Muscle layer of colon (tissue), 2 donors: ENCODE measurements at regions not wholly inside any gene's neighbourhood (a gene's known extent, or its start where the extent isn't known, plus 50 kb on each side); places are given as distances from the start of the nearest gene placed in this dataset.
A peak's percentile ranks its signal among the peaks of the same experiment; 100 is the strongest.

Experiments used
- H3K27ac ChIP-seq: one replicate; pipeline ENCODE4 v1.7.0; 2013; ENCODE audit warnings: low read depth, mild to moderate bottlenecking, low read length, moderate library complexity
- H3K27me3 ChIP-seq, 2 donors: one replicate each; pipeline ENCODE4 v1.7.0; 2013; ENCODE audit warnings: low read length in 2 of 2, mild to moderate bottlenecking in 2 of 2; ENCODE audit not compliant: insufficient read depth in 2 of 2, control insufficient read depth in 1 of 2
- H3K36me3 ChIP-seq: one replicate; pipeline ENCODE4 v1.7.0; 2013; ENCODE audit warnings: mild to moderate bottlenecking, low read length; ENCODE audit not compliant: insufficient read depth
- H3K4me1 ChIP-seq: one replicate; pipeline ENCODE4 v1.7.0; 2013; ENCODE audit warnings: mild to moderate bottlenecking, low read length; ENCODE audit not compliant: insufficient read depth
- H3K4me3 ChIP-seq, 2 donors: one replicate each; pipeline ENCODE4 v1.7.0; 2013; ENCODE audit warnings: low read length in 2 of 2, low read depth in 1 of 2, mild to moderate bottlenecking in 1 of 2, moderate library complexity in 1 of 2
- H3K9ac ChIP-seq: one replicate; pipeline ENCODE4 v1.7.0; 2013; ENCODE audit warnings: low read length
- H3K9me3 ChIP-seq: one replicate; pipeline ENCODE4 v1.7.0; 2013; ENCODE audit warnings: mild to moderate bottlenecking, low read length
- donor health status: abdominal sarcoma.
- donor health status: Adenocarcinoma of cecum.

DNA sequence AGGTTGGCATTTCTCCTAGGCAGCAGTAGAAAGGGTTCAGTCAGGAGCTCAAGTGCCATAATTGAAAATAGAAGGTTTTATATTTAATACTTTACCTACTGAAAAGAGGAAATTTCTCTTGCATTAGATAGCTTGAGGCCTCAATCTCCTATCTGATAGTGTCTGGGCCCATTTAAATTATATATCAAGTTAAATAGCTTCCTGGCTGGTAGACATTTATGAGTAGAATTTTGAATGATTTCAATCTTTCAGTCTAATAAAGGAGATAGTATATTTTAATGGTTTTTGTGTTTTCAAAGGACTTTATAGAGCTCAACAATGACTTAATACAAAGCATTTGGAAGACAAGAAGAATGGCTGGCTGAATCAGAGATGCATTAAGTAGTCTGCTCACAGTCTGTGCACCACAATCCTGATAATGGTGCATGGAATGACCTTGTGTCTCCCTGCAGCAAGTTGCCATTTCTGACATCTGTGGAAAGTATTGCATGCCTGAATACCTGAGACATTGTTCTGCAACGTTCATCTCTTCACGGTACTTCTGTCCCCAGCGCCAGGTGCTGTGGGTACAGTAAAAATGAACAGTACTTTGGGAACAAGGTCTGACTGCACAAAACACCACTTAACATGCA is 974.1 kb downstream of the TMTC2 start:
- no peak overlapping the region for H3K4me3 ChIP-seq
- H3K9ac ChIP-seq = no peak overlapping the region
- H3K36me3 ChIP-seq = no peaks in the 10 kb centered on the region
- no peaks in the 10 kb centered on the region for H3K4me1 ChIP-seq
- H3K9me3 ChIP-seq = no peaks in the 10 kb centered on the region
- no peaks in the 10 kb centered on the region for H3K27me3 ChIP-seq
- no peak overlapping the region for H3K27ac ChIP-seq

DNA sequence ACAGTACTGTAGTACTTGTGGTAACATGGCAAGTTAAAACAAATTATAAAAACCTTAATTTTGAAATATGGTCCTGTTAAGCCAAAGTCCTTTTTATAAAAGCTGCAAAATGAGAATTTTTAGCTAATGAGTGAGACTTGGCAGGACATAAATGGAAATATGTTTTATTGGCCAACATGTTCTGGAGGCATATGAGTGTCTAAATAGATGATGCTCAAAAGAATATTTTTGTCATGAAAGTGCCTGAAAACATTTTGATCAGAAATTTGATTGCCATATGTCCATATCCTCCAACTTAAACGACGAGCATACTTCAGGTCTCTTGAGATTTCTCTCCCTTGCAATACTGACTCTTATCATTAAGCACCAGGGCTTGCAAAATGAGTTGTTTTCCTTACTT is 972.6 kb downstream of the TMTC2 start:
- Histone ChIP-seq H3K4me3 (no peak overlapping the region), H3K36me3 (no peaks in the 10 kb centered on the region), H3K4me1 (no peaks in the 10 kb centered on the region), H3K9ac (no peak overlapping the region), H3K27me3 (no peaks in the 10 kb centered on the region), H3K9me3 (no peaks in the 10 kb centered on the region), H3K27ac (no peak overlapping the region)

DNA sequence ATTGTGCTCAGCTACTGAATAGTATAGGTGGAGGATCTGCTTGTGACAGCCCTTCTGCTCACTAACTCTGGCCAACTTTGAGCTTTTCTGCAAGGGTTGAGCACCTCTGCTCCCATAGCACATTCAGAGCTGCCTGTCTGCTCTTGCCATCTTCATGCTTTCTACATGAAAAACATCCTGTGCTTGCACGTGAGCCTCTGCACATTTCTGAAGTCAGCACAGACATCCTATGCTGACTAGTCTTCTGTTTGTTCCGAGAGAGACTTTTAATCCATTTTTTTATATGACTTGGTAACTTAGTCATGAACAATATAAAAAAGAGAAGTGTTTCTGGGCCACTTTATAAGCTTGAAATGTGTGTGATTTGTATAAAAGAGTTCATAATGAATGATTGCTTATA is 969.3 kb downstream of the TMTC2 start:
- H3K36me3 ChIP-seq = no peaks in the 10 kb centered on the region
- no peak overlapping the region for H3K4me3 ChIP-seq
- H3K9me3 ChIP-seq = no peaks in the 10 kb centered on the region
- no peaks in the 10 kb centered on the region for H3K27me3 ChIP-seq
- no peaks in the 10 kb centered on the region for H3K4me1 ChIP-seq
- H3K9ac ChIP-seq = no peak overlapping the region
- no peak overlapping the region for H3K27ac ChIP-seq

DNA sequence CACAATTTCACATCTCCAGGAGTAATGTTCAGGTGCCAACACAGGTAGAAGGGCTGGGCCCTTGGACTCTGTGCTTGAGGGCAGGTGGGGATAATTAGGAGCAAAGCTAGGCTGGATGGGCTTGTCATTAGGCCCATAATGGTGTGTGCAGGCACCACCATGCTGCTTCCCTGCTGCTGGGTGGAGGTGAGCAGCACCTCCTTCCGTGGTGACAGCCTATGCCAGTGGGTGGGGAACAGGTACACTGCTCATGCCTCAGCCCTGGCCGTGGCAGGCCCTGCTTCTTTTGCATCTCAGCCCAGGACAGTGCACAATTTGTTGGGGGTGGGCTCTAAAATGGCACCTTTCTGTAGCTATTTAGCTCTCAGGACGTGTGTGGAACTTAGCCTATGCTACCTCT is 955.5 kb downstream of the TMTC2 start:
- H3K36me3 ChIP-seq = no peaks in the 10 kb centered on the region
- no peaks in the 10 kb centered on the region for H3K9me3 ChIP-seq
- no peak overlapping the region for H3K9ac ChIP-seq
- no peak overlapping the region for H3K27ac ChIP-seq
- no peaks in the 10 kb centered on the region for H3K4me1 ChIP-seq
- H3K27me3 ChIP-seq = no peaks in the 10 kb centered on the region
- no peak overlapping the region for H3K4me3 ChIP-seq

DNA sequence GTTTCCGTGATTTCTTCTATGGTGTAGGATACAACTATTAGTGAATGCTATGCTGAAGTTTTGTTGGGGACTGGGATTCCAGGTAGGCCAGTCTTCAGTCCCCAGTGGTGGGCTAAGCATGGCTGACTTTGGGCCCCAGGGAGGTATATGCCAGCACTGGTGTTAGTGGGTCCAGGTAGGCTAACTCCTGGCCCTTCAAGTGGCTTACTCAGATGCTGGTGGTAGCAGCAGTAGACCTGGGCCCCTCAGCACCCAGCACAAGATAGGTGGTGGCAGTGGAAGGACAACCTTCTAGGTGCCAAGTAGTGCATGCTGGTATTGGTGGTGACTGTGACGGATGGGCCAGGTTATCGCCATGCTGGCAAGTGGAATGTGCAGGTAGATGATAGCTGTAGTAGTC is 955.1 kb downstream of the TMTC2 start:
- no peaks in the 10 kb centered on the region for H3K4me1 ChIP-seq
- no peaks in the 10 kb centered on the region for H3K9me3 ChIP-seq
- H3K36me3 ChIP-seq = no peaks in the 10 kb centered on the region
- no peaks in the 10 kb centered on the region for H3K27me3 ChIP-seq
- no peak overlapping the region for H3K4me3 ChIP-seq
- H3K9ac ChIP-seq = no peak overlapping the region
- no peak overlapping the region for H3K27ac ChIP-seq

DNA sequence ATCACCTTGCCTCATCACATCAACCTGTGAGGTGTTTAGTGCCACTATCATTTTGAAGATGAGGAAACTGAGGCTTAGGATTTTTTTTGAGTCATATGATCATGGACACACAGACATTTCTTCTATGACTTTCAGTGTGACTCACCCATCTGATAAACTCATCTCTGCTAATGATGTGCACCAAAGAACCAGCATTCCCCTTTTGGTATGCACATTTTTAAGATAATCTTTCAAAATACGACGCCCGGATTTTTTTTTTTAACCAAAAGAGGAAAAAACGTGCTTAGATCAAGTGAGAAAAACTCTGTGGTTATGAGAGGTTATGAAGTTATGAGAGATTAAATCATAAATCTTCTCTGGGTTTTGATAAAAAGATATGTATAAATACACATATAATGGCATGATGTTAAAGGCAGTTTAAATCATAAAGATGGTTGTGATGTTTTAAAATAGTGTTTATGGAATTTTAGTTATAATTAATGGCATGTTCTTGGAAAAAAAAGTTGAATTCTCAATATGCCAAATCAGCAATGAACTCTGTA is 948.1 kb downstream of the TMTC2 start:
- Histone ChIP-seq H3K27ac (no peak overlapping the region), H3K9me3 (no peaks in the 10 kb centered on the region), H3K4me1 (peaks cover 7% of the 10 kb centered on the region), H3K4me3 (no peak overlapping the region), H3K36me3 (no peaks in the 10 kb centered on the region), H3K9ac (no peak overlapping the region), H3K27me3 (no peaks in the 10 kb centered on the region)

DNA sequence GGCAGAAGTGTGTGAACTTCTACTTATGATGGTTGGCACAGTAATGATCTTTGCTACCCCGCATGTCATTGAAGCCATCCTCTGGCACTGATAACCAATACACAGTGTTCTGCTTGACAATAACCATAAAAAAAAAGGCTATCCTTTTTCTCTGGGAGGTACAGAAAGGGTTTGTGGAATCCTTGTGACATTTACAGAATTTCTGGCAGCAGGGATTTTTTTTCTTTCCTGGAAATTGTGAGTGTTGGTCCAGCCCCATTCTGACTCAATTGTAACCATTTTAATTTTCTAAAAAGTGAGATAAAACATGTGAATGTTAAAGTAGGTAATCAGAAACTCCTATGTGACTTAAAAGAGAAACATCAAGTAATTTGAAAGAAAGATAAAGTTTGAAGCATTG is 943.8 kb downstream of the TMTC2 start:
- Histone ChIP-seq H3K36me3 (no peaks in the 10 kb centered on the region), H3K4me3 (no peak overlapping the region), H3K9me3 (no peaks in the 10 kb centered on the region), H3K27ac (no peak overlapping the region), H3K27me3 (no peaks in the 10 kb centered on the region), H3K4me1 (peaks cover 7% of the 10 kb centered on the region), H3K9ac (no peak overlapping the region)

DNA sequence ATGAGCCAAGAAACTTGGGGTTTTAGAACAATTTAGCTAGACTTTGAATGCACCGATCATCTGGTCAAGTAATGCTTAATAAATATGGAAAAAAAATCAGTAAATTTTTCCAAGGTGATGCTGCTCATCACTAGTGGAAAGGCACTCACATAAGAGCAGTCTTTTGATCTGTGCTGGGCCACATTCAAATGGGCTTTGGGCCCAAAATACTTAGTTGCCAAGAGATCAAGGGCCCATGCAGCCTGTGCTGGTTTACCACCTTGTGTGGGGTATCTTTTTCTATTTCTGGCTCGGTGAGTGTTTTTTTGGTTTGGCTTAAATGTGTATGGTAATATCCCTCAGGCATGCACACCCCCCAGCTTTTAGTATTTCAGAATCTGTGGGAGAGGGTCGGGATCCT is 943.2 kb downstream of the TMTC2 start:
- Histone ChIP-seq H3K4me3 (no peak overlapping the region), H3K4me1 (peaks cover 7% of the 10 kb centered on the region), H3K27ac (no peak overlapping the region), H3K9ac (no peak overlapping the region), H3K9me3 (no peaks in the 10 kb centered on the region), H3K36me3 (no peaks in the 10 kb centered on the region), H3K27me3 (no peaks in the 10 kb centered on the region)

DNA sequence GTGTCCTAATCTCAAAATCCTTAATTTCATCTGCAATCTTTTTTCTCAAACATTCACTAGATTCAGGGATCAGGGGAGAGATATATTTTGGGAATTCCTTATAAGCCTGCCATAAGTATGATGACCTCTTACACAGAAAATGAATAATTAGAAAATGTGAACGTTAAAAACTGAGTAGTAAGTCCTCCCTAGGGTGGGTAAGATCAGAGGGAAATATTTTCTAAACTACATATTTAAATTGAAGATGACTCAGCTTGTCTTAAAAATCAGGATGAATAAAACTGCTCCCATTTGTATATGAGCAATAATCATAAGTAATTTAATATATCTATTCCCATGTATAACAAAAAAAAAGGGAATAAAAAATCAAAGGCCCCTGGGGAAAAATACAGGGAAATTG is 935.5 kb downstream of the TMTC2 start:
- H3K4me1 ChIP-seq = no peaks in the 10 kb centered on the region
- H3K27ac ChIP-seq = no peak overlapping the region
- H3K36me3 ChIP-seq = no peaks in the 10 kb centered on the region
- no peak overlapping the region for H3K9ac ChIP-seq
- H3K4me3 ChIP-seq = no peak overlapping the region
- H3K27me3 ChIP-seq = no peaks in the 10 kb centered on the region
- H3K9me3 ChIP-seq = no peaks in the 10 kb centered on the region

DNA sequence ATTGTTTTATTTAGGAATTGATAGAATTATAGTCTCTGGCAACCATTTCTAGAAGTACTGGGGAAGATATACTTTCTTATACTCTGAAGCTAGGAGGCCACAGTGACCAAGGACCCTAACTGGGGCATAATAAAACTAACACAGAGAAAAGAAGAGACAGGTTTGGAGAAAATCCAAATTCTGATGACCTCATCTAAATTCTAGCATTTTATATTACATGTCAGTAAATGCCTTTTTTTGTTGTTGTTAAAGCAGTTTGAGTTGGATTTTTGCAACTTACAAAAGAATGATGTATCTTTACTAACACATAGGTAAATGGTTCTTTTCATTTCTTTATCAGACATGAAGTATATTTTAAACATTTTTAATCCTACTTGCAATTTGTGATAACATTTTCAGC is 933.3 kb downstream of the TMTC2 start:
- no peak overlapping the region for H3K27ac ChIP-seq
- no peaks in the 10 kb centered on the region for H3K4me1 ChIP-seq
- H3K9me3 ChIP-seq = no peaks in the 10 kb centered on the region
- H3K4me3 ChIP-seq = no peak overlapping the region
- no peaks in the 10 kb centered on the region for H3K36me3 ChIP-seq
- H3K9ac ChIP-seq = no peak overlapping the region
- no peaks in the 10 kb centered on the region for H3K27me3 ChIP-seq

DNA sequence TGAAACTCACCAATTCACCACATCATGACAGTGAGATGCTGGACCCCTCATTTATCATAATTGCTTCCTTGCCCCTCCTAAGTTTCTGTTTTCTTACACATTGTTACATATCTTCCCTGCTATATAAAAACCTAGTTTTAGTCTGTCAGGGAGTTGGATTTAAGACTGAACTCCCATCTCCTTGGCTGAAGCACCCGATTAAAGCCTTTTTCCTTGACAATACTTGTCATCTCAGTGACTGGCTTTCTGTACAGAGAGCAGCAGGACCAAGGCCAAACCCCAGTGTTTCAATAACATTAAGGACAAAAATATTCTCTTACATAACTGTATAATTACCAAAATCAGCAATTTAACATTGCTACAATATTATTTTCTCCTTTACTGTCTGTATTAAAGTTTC is 928.4 kb downstream of the TMTC2 start:
- peaks cover 8% of the 10 kb centered on the region for H3K4me1 ChIP-seq
- H3K36me3 ChIP-seq = no peaks in the 10 kb centered on the region
- H3K27me3 ChIP-seq = no peaks in the 10 kb centered on the region
- H3K27ac ChIP-seq = no peak overlapping the region
- no peak overlapping the region for H3K9ac ChIP-seq
- H3K4me3 ChIP-seq = no peak overlapping the region
- no peaks in the 10 kb centered on the region for H3K9me3 ChIP-seq

DNA sequence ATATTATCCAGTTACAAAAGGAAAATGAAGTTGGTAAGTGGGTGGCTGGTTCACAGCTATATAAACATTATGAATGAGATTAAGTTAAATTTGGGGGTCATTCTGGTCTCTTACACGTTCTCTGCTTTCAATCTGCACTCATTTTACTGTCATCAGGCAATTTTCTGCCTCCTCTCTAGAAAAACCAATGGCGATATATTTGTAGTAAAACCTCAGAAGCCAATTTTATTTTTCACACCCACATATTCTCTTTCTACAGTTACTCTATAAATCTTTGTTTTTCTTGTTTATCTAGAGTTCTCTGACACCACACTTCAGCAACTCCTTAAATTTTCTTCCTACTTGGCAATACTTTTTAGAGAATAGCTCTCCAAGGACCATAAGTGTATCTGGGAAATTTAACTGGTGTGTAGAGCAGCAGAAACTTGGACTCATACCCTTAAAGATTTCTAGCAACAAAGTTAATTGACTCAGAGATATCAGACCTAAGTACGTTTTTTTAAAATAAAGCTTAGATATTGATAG is 926.9 kb downstream of the TMTC2 start:
- H3K9me3 ChIP-seq = no peaks in the 10 kb centered on the region
- H3K4me3 ChIP-seq = peak overlapping the region in 1 of 2 donors; percentile 11
- H3K4me1 ChIP-seq = peaks cover 8% of the 10 kb centered on the region
- no peaks in the 10 kb centered on the region for H3K36me3 ChIP-seq
- no peak overlapping the region for H3K9ac ChIP-seq
- H3K27me3 ChIP-seq = no peaks in the 10 kb centered on the region
- no peak overlapping the region for H3K27ac ChIP-seq
